H9 (cell line): ENCODE measurements at regions not wholly inside any gene's neighbourhood (a gene's known extent, or its start where the extent isn't known, plus 50 kb on each side); places are given as distances from the start of the nearest gene placed in this dataset.

Experiments used
- DNase-seq: peaks from one replicate; pipeline ENCODE4 v3.0.0-alpha.2; 2017
- H2AFZ ChIP-seq: one replicate; pipeline ENCODE4 v1.6.1; 2013; ENCODE audit warnings: mild to moderate bottlenecking, low read length, control low read depth, moderate library complexity
- H2AK5ac ChIP-seq: 2 replicates; pipeline ENCODE4 v1.6.1; 2013; ENCODE audit warnings: low read length, control low read depth, mixed read lengths; ENCODE audit not compliant: insufficient read length
- H2BK120ac ChIP-seq: one replicate; pipeline ENCODE4 v1.6.1; 2013; ENCODE audit warnings: low read depth, mild to moderate bottlenecking, low read length, control low read depth, inconsistent platforms; ENCODE audit not compliant: poor library complexity, severe bottlenecking
- H2BK12ac ChIP-seq: 2 replicates; pipeline ENCODE4 v1.6.1; 2013; ENCODE audit warnings: low read length, control low read depth, mixed read lengths, low read depth; ENCODE audit not compliant: insufficient read length
- H2BK15ac ChIP-seq: 2 replicates; pipeline ENCODE4 v1.6.1; 2013; ENCODE audit warnings: low read depth, low read length, control low read depth
- H2BK20ac ChIP-seq: one replicate; pipeline ENCODE4 v1.6.1; 2013; ENCODE audit warnings: low read depth, mild to moderate bottlenecking, low read length, control low read depth, inconsistent platforms; ENCODE audit not compliant: poor library complexity, severe bottlenecking
- H2BK5ac ChIP-seq: 2 replicates; pipeline ENCODE4 v1.6.1; 2013; ENCODE audit warnings: low read length, control low read depth, mixed read lengths; ENCODE audit not compliant: insufficient read length
- H3K14ac ChIP-seq: 2 replicates; pipeline ENCODE4 v1.6.1; 2013; ENCODE audit warnings: low read length, control low read depth; ENCODE audit not compliant: insufficient read depth
- H3K18ac ChIP-seq: 2 replicates; pipeline ENCODE4 v1.6.1; 2013; ENCODE audit warnings: low read depth, mild to moderate bottlenecking, mixed read lengths, low read length, control low read depth; ENCODE audit not compliant: insufficient read length
- H3K23ac ChIP-seq: 2 replicates; pipeline ENCODE4 v1.6.1; 2013; ENCODE audit warnings: low read length, control low read depth, mixed read lengths, low read depth; ENCODE audit not compliant: insufficient read length
- H3K23me2 ChIP-seq: 2 replicates; pipeline ENCODE4 v1.6.1; 2013; ENCODE audit warnings: low read depth, mild to moderate bottlenecking, mixed read lengths, low read length, control low read depth; ENCODE audit not compliant: insufficient read length, poor library complexity, severe bottlenecking
- H3K27ac ChIP-seq: 2 replicates; pipeline ENCODE4 v1.5.1; 2013; ENCODE audit warnings: low read length, control low read depth, mixed read lengths, low read depth; ENCODE audit not compliant: insufficient read length
- H3K27me3 ChIP-seq: 2 replicates; pipeline ENCODE4 v1.6.1; 2013; ENCODE audit warnings: low read length, control low read depth, inconsistent platforms; ENCODE audit not compliant: insufficient read depth
- H3K4ac ChIP-seq: 2 replicates; pipeline ENCODE4 v1.6.1; 2013; ENCODE audit warnings: low read depth, mild to moderate bottlenecking, control low read depth, inconsistent platforms, low read length, moderate library complexity
- H3K4me1 ChIP-seq: 2 replicates; pipeline ENCODE4 v1.6.1; 2013; ENCODE audit warnings: low read length, control low read depth, inconsistent platforms; ENCODE audit not compliant: insufficient read depth
- H3K4me2 ChIP-seq: 2 replicates; pipeline ENCODE4 v1.6.1; 2013; ENCODE audit warnings: low read length, control low read depth, mixed read lengths; ENCODE audit not compliant: insufficient read length, insufficient read depth
- H3K56ac ChIP-seq: 2 replicates; pipeline ENCODE4 v1.6.1; 2013; ENCODE audit warnings: low read depth, mild to moderate bottlenecking, mixed read lengths, low read length, control low read depth; ENCODE audit not compliant: insufficient read length
- H3K79me1 ChIP-seq: 2 replicates; pipeline ENCODE4 v1.6.1; 2013; ENCODE audit warnings: low read depth, mild to moderate bottlenecking, moderate library complexity, low read length, control low read depth, inconsistent platforms; ENCODE audit not compliant: insufficient read depth, poor library complexity, severe bottlenecking
- H3K79me2 ChIP-seq: 2 replicates; pipeline ENCODE4 v1.6.1; 2013; ENCODE audit warnings: low read length, control low read depth, inconsistent platforms; ENCODE audit not compliant: insufficient read depth
- H3K9ac ChIP-seq: 2 replicates; pipeline ENCODE4 v1.6.1; 2013; ENCODE audit warnings: low read length, control low read depth, mixed read lengths; ENCODE audit not compliant: insufficient read length; ENCODE audit errors: extremely low read depth
- H3K9me3 ChIP-seq: one replicate; pipeline ENCODE4 v1.6.1; 2013; ENCODE audit warnings: low read depth, low read length, inconsistent platforms; ENCODE audit not compliant: control insufficient read depth
- H3T11ph ChIP-seq: one replicate; pipeline ENCODE4 v1.6.1; 2013; ENCODE audit warnings: mild to moderate bottlenecking, low read length, control low read depth, inconsistent platforms
- H4K20me1 ChIP-seq: one replicate; pipeline ENCODE4 v1.6.1; 2013; ENCODE audit not compliant: control insufficient read depth, insufficient read length, insufficient read depth
- H4K5ac ChIP-seq: 2 replicates; pipeline ENCODE4 v1.6.1; 2013; ENCODE audit warnings: low read depth, mild to moderate bottlenecking, mixed read lengths, low read length, control low read depth; ENCODE audit not compliant: insufficient read length
- H4K8ac ChIP-seq: replicated peaks from 2 replicates; pipeline ENCODE4 v1.6.1; 2013; ENCODE audit warnings: low read length, control low read depth, mixed read lengths, low read depth; ENCODE audit not compliant: insufficient read length
- H4K91ac ChIP-seq: 2 replicates; pipeline ENCODE4 v1.6.1; 2013; ENCODE audit warnings: low read depth, mild to moderate bottlenecking, moderate library complexity, mixed read lengths, low read length, control low read depth; ENCODE audit not compliant: insufficient read length
- H3K27ac Mint-ChIP-seq, 3 experiments: 2 replicates in 2 of 3; 3 replicates in 1 of 3; pipeline ENCODE4 v1.8.0; 2020 to 2021; ENCODE audit warnings: mixed read lengths in 3 of 3, mild to moderate bottlenecking in 1 of 3, moderate library complexity in 1 of 3
- H3K27me3 Mint-ChIP-seq: 2 replicates; pipeline ENCODE4 v1.8.0; 2021; ENCODE audit warnings: low read depth, mild to moderate bottlenecking, moderate library complexity, mixed read lengths
- H3K36me3 Mint-ChIP-seq, 3 experiments: 2 replicates in 2 of 3; 3 replicates in 1 of 3; pipeline ENCODE4 v1.8.0; 2020 to 2021; ENCODE audit warnings: low read depth in 3 of 3, mixed read lengths in 3 of 3; ENCODE audit not compliant: insufficient read depth in 1 of 3
- H3K4me1 Mint-ChIP-seq, 2 experiments: 2 replicates each; pipeline ENCODE4 v1.8.0; 2020; ENCODE audit warnings: mixed read lengths in 2 of 2
- H3K4me3 Mint-ChIP-seq, 2 experiments: 2 replicates in 1 of 2; 3 replicates in 1 of 2; pipeline ENCODE4 v1.8.0; 2020 to 2021; ENCODE audit warnings: mild to moderate bottlenecking in 2 of 2, mixed read lengths in 2 of 2, moderate library complexity in 1 of 2
- H3K9me3 Mint-ChIP-seq, 2 experiments: 2 replicates in 1 of 2; 3 replicates in 1 of 2; pipeline ENCODE4 v1.8.0; 2020; ENCODE audit warnings: mild to moderate bottlenecking in 2 of 2, mixed read lengths in 2 of 2, moderate library complexity in 1 of 2
- WGBS: extraction: QIAGEN DNeasy Blood & Tissue Kit; methylation state at CpG from one replicate; pipeline ENCODE4 v1.1.7; 2013; ENCODE audit warnings: missing lambda C conversion rate, low lambda C conversion rate, mixed read lengths; ENCODE audit not compliant: insufficient read length; ENCODE audit errors: extremely low coverage; 5-methylcytosine and 5-hydroxymethylcytosine counted together
- TF ChIP-seq, protein P1 (sequence below): fragments of 200-600 bp; sonication (generic); conservative IDR thresholded peaks from 3 replicates; pipeline ENCODE4 v1.8.0; 2021; ENCODE audit warnings: antibody characterized with exemption, mild to moderate bottlenecking

DNA sequence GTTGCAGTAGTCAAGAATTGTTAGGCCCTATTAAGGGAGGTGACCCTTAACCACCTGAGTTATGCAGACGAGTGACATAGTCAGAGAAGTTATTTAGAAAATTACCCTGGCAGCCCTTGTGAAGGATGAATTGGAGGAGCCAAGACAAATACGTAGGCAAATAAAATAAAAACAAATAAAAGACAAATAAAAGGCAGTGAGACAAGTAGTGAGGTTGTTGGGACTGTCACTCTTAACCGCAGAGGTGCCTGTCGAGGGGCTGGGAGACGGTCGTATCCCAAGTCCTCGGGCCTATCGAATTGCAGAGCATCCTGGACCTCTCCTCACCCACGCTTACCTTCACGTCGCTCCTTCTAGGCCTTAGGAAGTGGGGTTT lies 58.0 kb upstream of the ZC4H2 start:
- no peak overlapping the region for H2BK20ac ChIP-seq
- H4K8ac ChIP-seq = no peak overlapping the region
- H2AK5ac ChIP-seq = no peak overlapping the region
- H2BK5ac ChIP-seq = no peak overlapping the region
- H3K27ac ChIP-seq = no peak overlapping the region
- Mint-ChIP-seq H3K4me1 (peaks cover 7 to 8% of the 10 kb centered on the region in 2 experiments), H3K27ac (peak overlapping the region in 1 of 3 experiments; percentile 90; a peak in 1 of 7 replicates), H3K9me3 (peaks cover 52 to 54% of the 10 kb centered on the region in 2 experiments), H3K4me3 (peak overlapping the region; percentile 75 to 80), H3K27me3 (peaks cover 3% of the 10 kb centered on the region; the same call in 1 of the 2 replicates), H3K36me3 (peaks cover 0 to 2% (median 0%) of the 10 kb centered on the region in 3 experiments; a peak in 2 of 7 replicates)
- H3T11ph ChIP-seq = no peak overlapping the region
- peak overlapping the region; percentile 38 for H3K4me2 ChIP-seq
- no peaks in the 10 kb centered on the region for H3K4me1 ChIP-seq
- H3K9me3 ChIP-seq = peaks cover 15% of the 10 kb centered on the region
- H3K79me2 ChIP-seq = no peaks in the 10 kb centered on the region
- H3K79me1 ChIP-seq = no peaks in the 10 kb centered on the region
- H2BK120ac ChIP-seq = no peak overlapping the region
- H3K9ac ChIP-seq = no peak overlapping the region
- no peak overlapping the region for H3K56ac ChIP-seq
- H2AFZ ChIP-seq = no peak overlapping the region
- no peak overlapping the region for H3K23ac ChIP-seq
- no CpG with 5 or more reads among the region's 11 CpGs for WGBS
- no peak overlapping the region for H2BK15ac ChIP-seq
- no peak overlapping the region for H2BK12ac ChIP-seq
- TF ChIP-seq, protein P1, sequence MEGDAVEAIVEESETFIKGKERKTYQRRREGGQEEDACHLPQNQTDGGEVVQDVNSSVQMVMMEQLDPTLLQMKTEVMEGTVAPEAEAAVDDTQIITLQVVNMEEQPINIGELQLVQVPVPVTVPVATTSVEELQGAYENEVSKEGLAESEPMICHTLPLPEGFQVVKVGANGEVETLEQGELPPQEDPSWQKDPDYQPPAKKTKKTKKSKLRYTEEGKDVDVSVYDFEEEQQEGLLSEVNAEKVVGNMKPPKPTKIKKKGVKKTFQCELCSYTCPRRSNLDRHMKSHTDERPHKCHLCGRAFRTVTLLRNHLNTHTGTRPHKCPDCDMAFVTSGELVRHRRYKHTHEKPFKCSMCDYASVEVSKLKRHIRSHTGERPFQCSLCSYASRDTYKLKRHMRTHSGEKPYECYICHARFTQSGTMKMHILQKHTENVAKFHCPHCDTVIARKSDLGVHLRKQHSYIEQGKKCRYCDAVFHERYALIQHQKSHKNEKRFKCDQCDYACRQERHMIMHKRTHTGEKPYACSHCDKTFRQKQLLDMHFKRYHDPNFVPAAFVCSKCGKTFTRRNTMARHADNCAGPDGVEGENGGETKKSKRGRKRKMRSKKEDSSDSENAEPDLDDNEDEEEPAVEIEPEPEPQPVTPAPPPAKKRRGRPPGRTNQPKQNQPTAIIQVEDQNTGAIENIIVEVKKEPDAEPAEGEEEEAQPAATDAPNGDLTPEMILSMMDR = no peak
- H4K20me1 ChIP-seq = no peaks in the 10 kb centered on the region
- no peak overlapping the region for H4K5ac ChIP-seq
- DNase-seq = no peak
- no peak overlapping the region for H3K4ac ChIP-seq
- no peak overlapping the region for H4K91ac ChIP-seq
- H3K18ac ChIP-seq = no peak overlapping the region
- H3K27me3 ChIP-seq = no peaks in the 10 kb centered on the region
- H3K14ac ChIP-seq = no peak overlapping the region
- peaks cover 4% of the 10 kb centered on the region for H3K23me2 ChIP-seq
